Gastroesophageal sphincter (tissue), 3 donors: ENCODE measurements at regions not wholly inside any gene's neighbourhood (a gene's known extent, or its start where the extent isn't known, plus 50 kb on each side); places are given as distances from the start of the nearest gene placed in this dataset.

Source experiments
- EP300 ChIP-seq: sonication (generic); formaldehyde crosslinking; IDR thresholded peaks from one replicate; pipeline ENCODE4 v1.6.1; 2017; ENCODE audit warnings: antibody characterized with exemption, mild to moderate bottlenecking
- POLR2A ChIP-seq, 2 donors: fragments of 450-650 bp; IDR thresholded peaks; one replicate each; pipeline ENCODE4 v1.6.1; 2017; ENCODE audit warnings: antibody characterized with exemption in 2 of 2, mild to moderate bottlenecking in 2 of 2, moderate library complexity in 1 of 2
- TF ChIP-seq, protein P1 (sequence below), 4 experiments: fragments of 200-600 bp in 2 of 4; fragments of 450-650 bp in 2 of 4; sonication (generic) in 1 of 4; IDR thresholded peaks; one replicate each; pipeline ENCODE4 v1.5.1; 2017 to 2019; ENCODE audit warnings: antibody characterized with exemption in 4 of 4, mild to moderate bottlenecking in 2 of 4, moderate library complexity in 2 of 4

GRCh38 chr1:157310401-157310800 is 172.2 kb upstream of the ETV3 start:
- TF ChIP-seq POLR2A (IDR thresholded peaks at IDR 0.05) = no peak
- TF ChIP-seq, protein P1, sequence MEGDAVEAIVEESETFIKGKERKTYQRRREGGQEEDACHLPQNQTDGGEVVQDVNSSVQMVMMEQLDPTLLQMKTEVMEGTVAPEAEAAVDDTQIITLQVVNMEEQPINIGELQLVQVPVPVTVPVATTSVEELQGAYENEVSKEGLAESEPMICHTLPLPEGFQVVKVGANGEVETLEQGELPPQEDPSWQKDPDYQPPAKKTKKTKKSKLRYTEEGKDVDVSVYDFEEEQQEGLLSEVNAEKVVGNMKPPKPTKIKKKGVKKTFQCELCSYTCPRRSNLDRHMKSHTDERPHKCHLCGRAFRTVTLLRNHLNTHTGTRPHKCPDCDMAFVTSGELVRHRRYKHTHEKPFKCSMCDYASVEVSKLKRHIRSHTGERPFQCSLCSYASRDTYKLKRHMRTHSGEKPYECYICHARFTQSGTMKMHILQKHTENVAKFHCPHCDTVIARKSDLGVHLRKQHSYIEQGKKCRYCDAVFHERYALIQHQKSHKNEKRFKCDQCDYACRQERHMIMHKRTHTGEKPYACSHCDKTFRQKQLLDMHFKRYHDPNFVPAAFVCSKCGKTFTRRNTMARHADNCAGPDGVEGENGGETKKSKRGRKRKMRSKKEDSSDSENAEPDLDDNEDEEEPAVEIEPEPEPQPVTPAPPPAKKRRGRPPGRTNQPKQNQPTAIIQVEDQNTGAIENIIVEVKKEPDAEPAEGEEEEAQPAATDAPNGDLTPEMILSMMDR (IDR thresholded peaks at IDR 0.05) = no peak
- no peak for TF ChIP-seq EP300
